ENCODE measurements at regions not wholly inside any gene's neighbourhood (a gene's known extent, or its start where the extent isn't known, plus 50 kb on each side); places are given as distances from the start of the nearest gene placed in this dataset.

GRCh38 chr2:2935445-2936149 lies 442.0 kb downstream of the EIPR1 start:
- DNase-seq (ENCODE audit: low spot score), result no peak
- Histone ChIP-seq H3K36me3 (no peaks in the 10 kb centered on the region), H3K4me2 (no peak overlapping the region), H2AFZ (replicated peaks) (no peak overlapping the region), H3K4me3 (no peak overlapping the region), H3K79me2 (ENCODE audit: low read depth) (no peaks in the 10 kb centered on the region), H3F3A (ENCODE audit: low read depth) (peaks cover 14% of the 10 kb centered on the region), H4K20me1 (ENCODE audit: low read depth) (no peaks in the 10 kb centered on the region), H3K4me1 (peaks cover 20% of the 10 kb centered on the region), H3K9ac (no peak overlapping the region), H3K9me3 (ENCODE audit: low read depth) (no peaks in the 10 kb centered on the region), H3K27ac (no peak overlapping the region), H3K27me3 (no peaks in the 10 kb centered on the region)
- TF ChIP-seq EZH2phosphoT487 (IDR thresholded peaks at IDR 0.05) (no peak), EZH2 (IDR thresholded peaks at IDR 0.05) (no peak), CTCF (IDR thresholded peaks at IDR 0.05) (no peak)
- Mint-ChIP-seq H3K4me3 (no peak overlapping the region), H3K4me1 (peaks cover 35% of the 10 kb centered on the region), H3K36me3 (peaks cover 5% of the 10 kb centered on the region), H3K27ac (no peak overlapping the region), H3K27me3 (ENCODE audit: insufficient read depth, low read depth) (peaks cover 36% of the 10 kb centered on the region), H3K9me3 (peaks cover 25% of the 10 kb centered on the region)

DNA sequence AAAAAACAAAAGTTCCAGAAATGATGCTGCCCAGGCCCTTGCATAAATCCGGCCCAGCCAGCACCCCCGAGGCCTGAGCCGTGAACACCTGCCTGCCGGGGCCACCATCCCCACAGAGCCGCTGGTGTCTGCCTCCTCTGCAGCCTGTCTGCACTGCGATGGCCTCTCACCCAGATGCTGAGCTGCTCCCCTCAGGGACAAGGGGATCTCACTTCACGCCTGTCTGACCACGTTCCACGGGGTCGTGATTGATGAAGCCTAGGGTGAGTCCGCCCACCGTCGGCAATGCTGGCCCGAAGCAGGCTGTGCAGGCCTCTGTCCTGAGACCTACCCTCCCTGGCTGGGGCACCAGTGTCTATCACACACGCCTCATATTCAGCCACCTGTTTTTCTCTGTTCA lies 444.2 kb downstream of the EIPR1 start:
- Histone ChIP-seq H3K27me3 (no peaks in the 10 kb centered on the region), H2AFZ (replicated peaks) (no peak overlapping the region), H3K4me2 (peak overlapping the region; percentile 44), H3K9ac (no peak overlapping the region), H3K4me3 (no peak overlapping the region), H3K27ac (no peak overlapping the region), H3F3A (ENCODE audit: low read depth) (peaks cover 14% of the 10 kb centered on the region), H3K9me3 (ENCODE audit: low read depth) (no peaks in the 10 kb centered on the region), H4K20me1 (ENCODE audit: low read depth) (no peaks in the 10 kb centered on the region), H3K79me2 (ENCODE audit: low read depth) (no peaks in the 10 kb centered on the region), H3K36me3 (no peaks in the 10 kb centered on the region), H3K4me1 (peaks cover 20% of the 10 kb centered on the region)
- no peak for TF ChIP-seq EZH2 (IDR thresholded peaks at IDR 0.05)
- no peak for TF ChIP-seq EZH2phosphoT487 (IDR thresholded peaks at IDR 0.05)
- no peak for TF ChIP-seq CTCF (IDR thresholded peaks at IDR 0.05)
- DNase-seq (ENCODE audit: low spot score), result peak; percentile 88
- peaks cover 35% of the 10 kb centered on the region for H3K4me1 Mint-ChIP-seq
- H3K4me3 Mint-ChIP-seq, result no peak overlapping the region
- H3K9me3 Mint-ChIP-seq, result peaks cover 37% of the 10 kb centered on the region
- peaks cover 5% of the 10 kb centered on the region for H3K36me3 Mint-ChIP-seq
- H3K27ac Mint-ChIP-seq, result peak overlapping the region; percentile 58
- H3K27me3 Mint-ChIP-seq (ENCODE audit: insufficient read depth, low read depth), result peaks cover 22% of the 10 kb centered on the region

DNA sequence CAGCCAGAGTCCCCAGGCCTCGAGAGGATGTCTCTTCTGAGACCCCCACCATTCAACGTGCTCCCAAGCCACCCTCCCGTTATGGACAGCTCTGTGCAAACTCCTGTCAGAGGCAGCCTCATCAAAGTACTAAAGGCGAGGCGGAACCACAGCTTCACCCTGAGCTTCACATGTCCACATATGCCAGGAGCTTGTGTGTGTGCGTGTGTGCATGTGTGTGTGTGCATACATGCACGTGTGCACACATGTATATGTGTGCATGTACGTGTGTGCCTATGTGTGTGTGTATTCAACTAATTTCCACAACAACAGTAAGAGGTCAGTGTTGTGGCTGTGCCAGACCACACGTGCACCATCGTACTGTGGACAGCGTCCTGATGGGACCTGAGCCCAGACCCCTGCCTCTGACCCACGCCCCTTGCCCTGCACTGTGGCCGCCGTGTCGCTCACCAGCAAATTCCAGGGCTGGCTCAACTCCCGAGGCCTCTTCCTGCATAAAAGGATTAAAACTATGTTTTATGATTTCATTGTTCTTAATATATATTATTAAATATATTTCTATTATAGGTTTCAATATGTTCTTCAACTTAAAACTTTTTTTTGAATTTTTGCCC lies 444.8 kb downstream of the EIPR1 start:
- H3K36me3 Mint-ChIP-seq, result peaks cover 5% of the 10 kb centered on the region
- Histone ChIP-seq H2AFZ (replicated peaks) (no peak overlapping the region), H3K9me3 (ENCODE audit: low read depth) (no peaks in the 10 kb centered on the region), H3K9ac (no peak overlapping the region), H3K36me3 (no peaks in the 10 kb centered on the region), H3K4me3 (no peak overlapping the region), H3F3A (ENCODE audit: low read depth) (peaks cover 14% of the 10 kb centered on the region), H3K27ac (no peak overlapping the region), H4K20me1 (ENCODE audit: low read depth) (no peaks in the 10 kb centered on the region), H3K79me2 (ENCODE audit: low read depth) (no peaks in the 10 kb centered on the region), H3K27me3 (no peaks in the 10 kb centered on the region), H3K4me1 (peaks cover 20% of the 10 kb centered on the region), H3K4me2 (no peak overlapping the region)
- H3K27ac Mint-ChIP-seq, result peak overlapping the region; percentile 60
- peaks cover 19% of the 10 kb centered on the region for H3K27me3 Mint-ChIP-seq (ENCODE audit: insufficient read depth, low read depth)
- TF ChIP-seq CTCF (IDR thresholded peaks at IDR 0.05) (no peak), EZH2 (IDR thresholded peaks at IDR 0.05) (no peak), EZH2phosphoT487 (IDR thresholded peaks at IDR 0.05) (no peak)
- DNase-seq (ENCODE audit: low spot score), result no peak
- no peak overlapping the region for H3K4me3 Mint-ChIP-seq
- peaks cover 35% of the 10 kb centered on the region for H3K4me1 Mint-ChIP-seq
- peaks cover 32% of the 10 kb centered on the region for H3K9me3 Mint-ChIP-seq
